ENCODE measurements at regions not wholly inside any gene's neighbourhood (a gene's known extent, or its start where the extent isn't known, plus 50 kb on each side); places are given as distances from the start of the nearest gene placed in this dataset.

GRCh38 chr17:54813896-54814295, 86.8 kb upstream of the TOM1L1 start:
- no peak overlapping the region for H3K4me3 ChIP-seq (ENCODE audit: low read length)
- TF ChIP-seq CTCF (conservative IDR thresholded peaks at IDR 0.05; ENCODE audit: low read depth, low read length), result no peak
- no peak for DNase-seq (ENCODE audit: low read depth)

GRCh38 chr17:54814371-54814770, 86.3 kb upstream of the TOM1L1 start:
- no peak overlapping the region for H3K4me3 ChIP-seq (ENCODE audit: low read length)
- no peak for TF ChIP-seq CTCF (conservative IDR thresholded peaks at IDR 0.05; ENCODE audit: low read depth, low read length)
- DNase-seq (ENCODE audit: low read depth), result no peak

GRCh38 chr17:54834086-54834485, 66.6 kb upstream of the TOM1L1 start:
- no peak for DNase-seq (ENCODE audit: low read depth)
- no peak overlapping the region for H3K4me3 ChIP-seq (ENCODE audit: low read length)

GRCh38 chr17:54835015-54835414, 65.6 kb upstream of the TOM1L1 start:
- H3K4me3 ChIP-seq (ENCODE audit: low read length), result no peak overlapping the region
- TF ChIP-seq CTCF (conservative IDR thresholded peaks at IDR 0.05; ENCODE audit: low read depth, low read length), result no peak
- DNase-seq (ENCODE audit: low read depth), result no peak

More at GRCh38 chr17:54834086-54834485, 66.6 kb upstream of the TOM1L1 start:
- TF ChIP-seq CTCF (conservative IDR thresholded peaks at IDR 0.05; ENCODE audit: low read depth, low read length), result no peak

- no peak for DNase-seq (ENCODE audit: low read depth)
- no peak for TF ChIP-seq CTCF (conservative IDR thresholded peaks at IDR 0.05; ENCODE audit: low read depth, low read length)
- H3K4me3 ChIP-seq (ENCODE audit: low read length), result no peak overlapping the region
Observed at GRCh38 chr17:54836723-54837462, 63.8 kb upstream of the TOM1L1 start.

GRCh38 chr17:54838651-54839421, 61.8 kb upstream of the TOM1L1 start:
- DNase-seq (ENCODE audit: low read depth), result no peak
- no peak for TF ChIP-seq CTCF (conservative IDR thresholded peaks at IDR 0.05; ENCODE audit: low read depth, low read length)
- no peak overlapping the region for H3K4me3 ChIP-seq (ENCODE audit: low read length)

GRCh38 chr17:54839447-54839846, 61.2 kb upstream of the TOM1L1 start:
- no peak for TF ChIP-seq CTCF (conservative IDR thresholded peaks at IDR 0.05; ENCODE audit: low read depth, low read length)
- no peak for DNase-seq (ENCODE audit: low read depth)
- no peak overlapping the region for H3K4me3 ChIP-seq (ENCODE audit: low read length)
